ENCODE measurements at regions not wholly inside any gene's neighbourhood (a gene's known extent, or its start where the extent isn't known, plus 50 kb on each side); places are given as distances from the start of the nearest gene placed in this dataset.

- TF ChIP-seq CTCF (conservative IDR thresholded peaks at IDR 0.05; ENCODE audit: low read depth, low read length) (no peak), EZH2 (IDR thresholded peaks at IDR 0.05; ENCODE audit: borderline replicate concordance, low read depth, low read length, poor library complexity, severe bottlenecking) (no peak)
Observed at GRCh38 chr22:19596680-19597398, 72.6 kb upstream of the CLDN5 start.
